ENCODE measurements at regions not wholly inside any gene's neighbourhood (a gene's known extent, or its start where the extent isn't known, plus 50 kb on each side); places are given as distances from the start of the nearest gene placed in this dataset.

- DNase-seq (ENCODE audit: low read depth in 3 of 3), result no peak
Measured at GRCh38 chr7:145269418-145270161, 433.7 kb upstream of the TPK1 start.

GRCh38 chr7:145265180-145265579 lies 429.3 kb upstream of the TPK1 start:
- no peak for DNase-seq (ENCODE audit: low read depth in 3 of 3)

- no peak for DNase-seq (ENCODE audit: low read depth in 3 of 3)
Measured at GRCh38 chr7:145263886-145264285, 428.0 kb upstream of the TPK1 start.

DNA sequence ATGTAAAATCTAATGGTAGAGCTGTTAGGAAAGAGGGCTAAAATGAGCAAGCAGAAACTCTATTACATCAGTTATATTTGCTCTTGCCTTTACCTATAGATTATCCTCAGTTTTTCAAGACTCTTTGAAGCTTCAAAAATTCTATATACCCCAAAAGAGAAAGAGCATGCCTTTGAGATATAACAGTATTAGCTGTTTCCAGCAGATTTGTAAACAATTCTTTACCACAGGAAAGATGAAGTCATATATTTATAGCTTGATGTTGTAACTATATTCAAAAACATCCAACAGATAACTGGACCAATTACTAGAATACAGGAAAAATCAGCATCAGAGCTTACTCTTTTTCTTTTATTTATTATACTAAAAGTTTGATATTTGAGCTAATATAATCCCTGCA lies 416.2 kb upstream of the TPK1 start:
- no peak for DNase-seq (ENCODE audit: low read depth in 3 of 3)

- DNase-seq (ENCODE audit: low read depth in 3 of 3), result no peak
Measured at GRCh38 chr7:145224775-145225174, 388.9 kb upstream of the TPK1 start.

DNA sequence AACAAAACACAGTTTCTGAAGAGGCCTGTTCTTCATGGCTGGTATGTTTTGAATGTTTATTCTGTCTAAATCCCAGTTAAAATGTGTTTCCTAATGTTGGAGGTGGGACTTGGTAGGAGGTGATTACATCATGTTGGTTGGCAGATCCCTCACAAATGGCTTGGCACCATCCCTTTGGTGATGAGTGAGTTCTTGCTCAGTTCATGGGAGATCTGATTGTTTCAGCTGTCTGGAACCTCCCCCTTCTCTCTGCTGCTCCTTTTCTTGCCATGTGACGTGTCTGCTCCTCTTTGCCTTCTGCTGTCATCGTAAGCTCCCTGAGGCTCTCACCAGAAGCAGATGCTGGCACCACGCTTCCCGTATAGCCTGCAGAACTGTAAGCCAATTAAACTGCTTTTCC lies 383.6 kb upstream of the TPK1 start:
- DNase-seq (ENCODE audit: low read depth in 3 of 3), result no peak

GRCh38 chr7:145216866-145217265 lies 381.0 kb upstream of the TPK1 start:
- DNase-seq (ENCODE audit: low read depth in 3 of 3), result no peak

DNA sequence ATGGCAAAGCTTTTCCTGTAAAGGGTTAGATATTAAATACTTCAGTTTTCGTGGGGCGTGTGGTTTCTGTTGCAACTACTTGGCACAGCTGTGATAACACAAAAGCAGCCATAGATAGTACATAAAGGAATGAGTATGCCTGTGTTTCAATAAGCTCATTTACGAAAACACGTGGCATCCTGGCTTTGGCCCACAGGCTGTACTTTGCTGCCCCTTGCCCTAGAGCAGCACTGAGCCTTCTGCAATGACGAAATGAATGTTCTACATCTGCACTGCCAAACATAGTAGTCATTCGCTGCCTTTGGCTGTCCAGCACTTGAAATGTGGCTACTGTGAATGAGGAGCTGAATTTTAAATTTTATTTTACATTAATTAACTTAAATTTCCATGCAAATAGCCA lies 376.2 kb upstream of the TPK1 start:
- no peak for DNase-seq (ENCODE audit: low read depth in 3 of 3)

GRCh38 chr7:145211211-145211610 lies 375.4 kb upstream of the TPK1 start:
- DNase-seq (ENCODE audit: low read depth in 3 of 3), result no peak

GRCh38 chr7:145193951-145194350 lies 358.1 kb upstream of the TPK1 start:
- no peak for DNase-seq (ENCODE audit: low read depth in 3 of 3)

DNA sequence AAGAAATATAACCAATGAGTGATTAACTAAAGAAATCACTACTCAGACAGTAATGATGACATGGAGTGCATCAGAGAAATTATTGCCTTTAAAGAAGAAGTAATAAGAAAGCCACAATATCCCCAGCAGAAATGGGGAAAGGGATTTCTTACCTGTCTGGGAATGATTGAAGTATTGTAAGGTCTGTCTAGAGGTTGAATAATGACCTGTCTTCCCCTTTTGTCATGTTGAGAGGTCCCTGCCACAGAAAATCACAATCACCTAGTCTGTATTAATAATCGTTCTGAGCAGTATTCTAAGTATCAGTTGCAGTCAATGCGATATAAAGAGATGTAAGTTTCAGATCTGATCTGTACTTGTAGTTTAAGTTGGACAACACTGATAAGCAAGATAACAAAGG lies 349.1 kb upstream of the TPK1 start:
- no peak for DNase-seq (ENCODE audit: low read depth in 3 of 3)

DNA sequence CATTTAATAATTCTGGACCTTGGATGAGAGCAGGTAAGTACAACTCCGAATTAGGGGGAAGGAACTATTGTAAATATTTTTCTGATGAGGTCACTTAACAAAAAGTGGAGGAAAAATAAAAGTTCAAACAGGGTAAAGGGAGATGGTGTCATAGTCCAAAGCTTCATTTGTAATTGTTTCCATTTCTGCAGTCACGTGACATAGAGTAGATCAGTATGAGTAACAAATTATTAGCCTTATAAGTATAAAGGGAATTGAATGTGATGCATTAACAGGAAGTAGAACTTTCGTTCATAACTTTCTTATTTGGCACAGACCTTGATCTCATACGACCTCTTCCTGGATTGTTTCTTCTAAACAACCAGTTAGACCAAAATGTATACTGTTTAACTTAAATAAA lies 347.2 kb upstream of the TPK1 start:
- no peak for DNase-seq (ENCODE audit: low read depth in 3 of 3)

DNA sequence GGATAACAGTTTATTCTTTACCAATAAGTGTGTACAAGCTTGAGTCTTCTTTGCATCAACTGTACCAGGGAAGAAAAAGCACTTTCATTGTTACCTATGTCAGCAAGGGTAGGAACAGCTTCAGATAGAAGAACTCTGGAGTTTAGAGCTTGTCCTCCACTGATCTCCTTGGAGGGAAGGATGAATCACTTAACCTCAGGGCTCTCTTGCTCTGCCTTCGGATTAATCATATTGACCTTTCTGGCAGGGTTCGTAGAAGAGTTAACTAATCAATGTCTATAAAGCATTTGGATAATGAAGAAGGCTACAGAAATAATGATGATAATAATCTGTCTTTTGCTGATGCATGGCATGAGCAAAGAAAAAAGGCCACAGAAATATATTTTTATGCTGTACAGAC lies 339.5 kb upstream of the TPK1 start:
- no peak for DNase-seq (ENCODE audit: low read depth in 3 of 3)

DNA sequence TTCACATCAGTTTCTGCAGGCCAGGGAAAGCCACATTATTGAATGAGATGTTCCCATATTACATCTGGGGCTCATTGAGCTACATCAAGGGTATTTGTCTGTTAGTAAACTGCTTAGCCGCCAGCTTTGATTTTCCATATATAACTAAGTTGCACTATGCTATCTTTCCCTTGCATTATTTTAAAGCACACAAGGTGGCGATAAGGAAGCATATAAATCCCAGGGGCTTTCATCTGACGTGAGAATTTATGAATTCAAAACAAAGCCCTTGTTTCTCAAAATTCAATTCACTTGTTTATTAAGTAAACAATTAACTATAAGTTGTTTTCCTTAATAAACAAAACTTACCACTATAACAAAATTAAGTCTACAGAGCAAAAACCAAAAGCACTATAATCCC lies 334.1 kb upstream of the TPK1 start:
- DNase-seq (ENCODE audit: low read depth in 3 of 3), result no peak

DNA sequence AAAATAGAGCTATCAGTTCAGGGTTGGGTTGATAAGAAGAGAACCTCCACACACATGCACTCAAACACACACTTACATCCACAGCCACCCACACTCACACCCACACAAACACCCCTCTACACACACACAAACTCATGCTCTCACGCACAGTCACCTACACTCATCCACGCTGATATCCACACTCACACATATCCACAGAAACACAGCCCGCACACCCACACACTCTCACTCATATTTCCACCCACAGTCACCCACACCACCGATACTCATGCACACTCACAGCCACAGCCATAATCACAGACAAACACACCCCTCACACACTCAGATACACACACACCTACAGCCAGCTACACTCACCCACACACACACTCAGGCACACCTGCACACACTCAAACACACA lies 333.0 kb upstream of the TPK1 start:
- no peak for DNase-seq (ENCODE audit: low read depth in 3 of 3)

DNA sequence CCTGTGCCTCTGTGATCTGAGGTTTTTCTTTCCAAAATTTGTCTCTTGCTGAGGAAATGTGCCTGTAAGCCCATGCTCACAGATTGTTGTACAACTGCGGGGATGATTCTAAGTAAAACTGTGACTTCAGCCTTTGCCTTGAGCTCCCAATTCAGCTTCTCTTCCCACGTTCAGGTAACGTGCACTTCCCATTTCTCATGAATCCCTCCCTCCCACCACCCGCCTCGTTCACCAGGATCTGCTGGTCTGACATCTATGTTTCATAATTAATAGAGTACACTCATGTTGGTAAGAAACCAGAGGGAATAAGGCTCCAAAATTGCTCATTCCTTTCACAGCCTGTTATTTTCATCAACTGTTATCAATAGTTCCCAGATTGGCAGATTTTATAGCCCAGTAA lies 332.6 kb upstream of the TPK1 start:
- no peak for DNase-seq (ENCODE audit: low read depth in 3 of 3)

DNA sequence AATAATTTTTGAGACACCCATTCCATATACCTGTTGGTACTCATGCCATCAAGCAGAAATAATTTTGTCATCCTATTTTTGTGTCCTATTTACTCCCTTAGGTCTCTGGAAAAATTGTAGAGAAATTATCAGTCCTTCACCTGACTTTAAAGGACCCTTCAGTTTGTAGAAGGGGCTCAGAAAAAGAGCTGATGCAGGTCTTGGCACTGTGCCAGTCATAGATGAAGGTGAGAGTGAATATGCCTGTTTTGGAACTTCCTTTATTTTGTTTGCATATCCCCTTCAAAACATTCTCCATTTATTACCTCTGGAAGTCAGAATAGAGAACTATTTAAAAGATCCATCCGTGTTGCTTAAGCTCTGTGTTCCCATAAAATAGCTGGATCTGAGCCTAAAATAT lies 321.0 kb upstream of the TPK1 start:
- DNase-seq (ENCODE audit: low read depth in 3 of 3), result no peak

DNA sequence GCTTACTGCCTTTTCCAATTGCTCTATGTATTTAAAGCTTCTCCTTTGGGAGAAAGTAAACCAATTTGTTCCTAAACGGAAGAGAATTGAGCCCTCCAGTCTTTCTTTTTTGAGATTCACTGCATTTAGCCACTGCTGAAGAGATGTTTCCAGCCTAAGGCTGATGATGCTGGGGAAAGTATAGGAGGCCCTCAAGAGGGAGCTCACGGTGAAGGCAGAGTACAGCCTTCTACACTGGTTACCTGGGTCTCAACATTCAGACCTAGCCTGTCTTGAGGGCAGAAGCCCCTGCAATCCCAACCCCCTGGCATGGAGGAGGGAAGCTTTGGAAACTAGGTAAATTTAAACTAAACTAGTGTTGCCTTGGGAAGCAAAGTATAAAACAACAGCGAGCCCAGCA lies 316.7 kb upstream of the TPK1 start:
- DNase-seq (ENCODE audit: low read depth in 3 of 3), result no peak

DNA sequence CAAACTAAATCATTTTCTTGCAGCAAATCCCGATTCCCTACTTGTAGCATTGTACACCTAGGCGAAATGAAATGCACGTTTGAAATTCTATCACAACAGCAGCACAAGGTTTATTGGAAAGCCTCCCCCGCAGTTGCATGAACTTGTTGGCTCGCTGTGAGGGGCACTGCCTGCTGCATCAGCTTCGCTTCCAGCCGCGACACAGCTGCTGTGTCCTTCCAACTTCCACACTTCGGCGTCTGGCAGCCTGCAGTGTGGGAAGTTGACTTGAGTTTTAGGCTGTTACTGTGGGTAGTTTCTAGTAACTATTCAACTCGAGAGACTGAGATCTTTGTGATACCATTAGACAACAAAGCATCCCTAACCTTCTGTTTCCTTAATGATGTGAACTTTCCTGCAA lies 315.8 kb upstream of the TPK1 start:
- no peak for DNase-seq (ENCODE audit: low read depth in 3 of 3)

DNA sequence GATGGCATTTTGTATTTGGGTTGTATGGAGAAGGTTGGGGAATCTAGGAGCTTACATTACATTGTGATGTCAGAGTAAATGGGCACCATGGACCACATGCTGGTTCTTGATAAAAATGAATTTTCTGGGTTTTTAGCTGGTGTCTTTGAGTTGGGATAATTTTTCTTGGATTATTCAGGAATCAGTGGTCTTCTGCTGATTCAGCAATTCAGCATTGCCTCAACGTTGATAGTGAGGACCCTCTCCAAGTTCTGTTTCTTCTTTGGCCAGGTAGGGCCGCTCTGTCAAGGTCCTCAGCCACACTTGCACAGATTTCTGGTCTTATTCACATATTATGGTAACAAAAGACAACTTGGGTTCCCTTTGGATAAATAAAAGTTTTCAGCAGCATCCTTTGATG lies 312.0 kb upstream of the TPK1 start:
- DNase-seq (ENCODE audit: low read depth in 3 of 3), result no peak

DNA sequence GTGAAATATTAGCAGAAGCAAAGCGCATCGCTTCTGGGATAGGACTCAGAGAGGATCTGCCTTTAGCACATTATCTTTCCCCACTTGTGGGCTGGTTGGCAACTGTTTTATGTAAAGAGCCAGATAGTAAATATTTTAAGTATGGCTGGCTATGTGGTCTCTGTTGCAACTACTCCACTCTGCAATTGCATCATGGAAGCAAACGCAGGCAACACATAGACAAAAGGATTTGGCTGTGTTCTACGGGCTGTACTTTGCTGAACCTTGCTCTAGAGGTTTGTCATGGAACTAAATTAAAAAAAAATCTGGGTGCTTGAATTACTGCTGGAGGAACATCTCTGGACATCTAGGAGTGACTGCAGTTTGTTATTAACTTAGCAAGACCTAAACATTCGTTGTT lies 307.8 kb upstream of the TPK1 start:
- DNase-seq (ENCODE audit: low read depth in 3 of 3), result no peak

- no peak for DNase-seq (ENCODE audit: low read depth in 3 of 3)
Measured at GRCh38 chr7:145134377-145134776, 298.5 kb upstream of the TPK1 start.

DNA sequence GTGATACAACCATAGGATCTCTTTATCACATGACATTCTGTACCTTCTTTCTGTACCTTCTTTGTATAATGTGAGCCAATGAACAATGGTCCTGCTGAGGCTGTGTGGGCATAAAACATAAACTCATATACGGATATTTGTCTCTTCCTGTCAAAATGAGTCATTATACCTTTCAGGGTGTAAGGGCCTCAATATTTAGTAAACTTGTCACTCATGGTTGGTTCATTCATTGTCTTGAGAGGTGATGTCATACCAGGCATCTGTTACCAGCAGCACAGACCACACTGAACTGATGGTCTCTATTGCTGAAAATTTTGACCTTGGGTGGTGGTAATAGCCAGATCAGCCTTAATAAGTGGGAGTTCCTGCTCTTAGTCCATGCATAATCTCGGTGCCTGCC lies 287.6 kb upstream of the TPK1 start:
- no peak for DNase-seq (ENCODE audit: low read depth in 3 of 3)

DNA sequence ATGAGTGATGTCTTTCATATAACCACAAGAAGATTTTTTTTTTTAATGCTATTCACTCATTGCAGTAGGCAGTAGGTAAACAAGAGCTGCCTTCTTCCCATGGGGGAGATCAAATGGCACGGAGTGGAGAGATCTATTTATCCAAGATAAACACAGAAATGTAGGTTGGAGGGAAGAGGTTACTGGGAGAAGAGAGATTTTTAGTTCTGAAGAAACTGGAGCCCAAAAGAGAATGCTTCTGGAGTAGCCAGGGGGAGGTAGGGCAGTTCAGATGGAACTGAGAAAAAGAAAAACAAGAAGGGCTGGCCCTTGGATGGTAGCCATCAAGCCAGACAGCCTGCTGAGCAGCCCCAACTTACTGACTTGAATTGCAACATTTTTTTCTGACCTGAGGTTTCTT lies 270.1 kb upstream of the TPK1 start:
- no peak for DNase-seq (ENCODE audit: low read depth in 3 of 3)

Data from stimulated activated CD4-positive, alpha-beta T cell treated with anti-CD3 and anti-CD28 coated beads, TNF-alpha, amount 100 ng/mL, for 4 hours (primary cell).